IMR-90 (cell line): ENCODE measurements at regions not wholly inside any gene's neighbourhood (a gene's known extent, or its start where the extent isn't known, plus 50 kb on each side); places are given as distances from the start of the nearest gene placed in this dataset.

Source experiments
- ATAC-seq: fragments of 200-7000 bp; cut with Tn5 transposase; 2 replicates; pipeline ENCODE4 v1.9.1; 2020; ENCODE audit warnings: low read depth, mild to moderate bottlenecking, moderate library complexity
- BruUV-seq: library from RNA; stranded (reverse); fragments of 400-500 nt; replicated peaks from 2 replicates; lab custom pipeline; 2021; lab: Mats Ljungman, UMichigan
- CTCF ChIA-PET: fragments of 300-600 bp; formaldehyde crosslinking; extraction: SDS; loops from one replicate; lab custom pipeline; 2021; ENCODE audit warnings: antibody characterized with exemption; lab: Yijun Ruan, JAX
- POLR2A ChIA-PET: fragments of 300-600 bp; sonication (Branson Sonifier 250); formaldehyde crosslinking; loops from one replicate; lab custom pipeline; 2022; ENCODE audit warnings: antibody characterized with exemption; ENCODE audit not compliant: unreplicated experiment; lab: Charles Lee
- DNase-seq: peaks from one replicate; pipeline ENCODE4 v3.0.0; 2013
- H2AFZ ChIP-seq: replicated peaks from 2 replicates; pipeline ENCODE3; 2013; ENCODE audit warnings: low read length, mild to moderate bottlenecking; ENCODE audit not compliant: poor library complexity
- H2AK5ac ChIP-seq: 2 replicates; pipeline ENCODE4 v1.6.1; 2013; ENCODE audit warnings: low read depth, low read length, inconsistent platforms
- H2AK9ac ChIP-seq: replicated peaks from 2 replicates; pipeline ENCODE3; 2013; ENCODE audit warnings: mild to moderate bottlenecking, low read depth, low read length, moderate library complexity; ENCODE audit not compliant: poor library complexity
- H2BK120ac ChIP-seq: 2 replicates; pipeline ENCODE4 v1.6.1; 2013; ENCODE audit warnings: low read depth, low read length, inconsistent platforms
- H2BK15ac ChIP-seq: 3 replicates; pipeline ENCODE4 v1.6.1; 2013; ENCODE audit warnings: low read depth, low read length, inconsistent platforms
- H2BK20ac ChIP-seq: 2 replicates; pipeline ENCODE4 v1.6.1; 2013; ENCODE audit warnings: low read depth, mild to moderate bottlenecking, inconsistent platforms, low read length, moderate library complexity
- H2BK5ac ChIP-seq: 2 replicates; pipeline ENCODE4 v1.6.1; 2013; ENCODE audit warnings: mild to moderate bottlenecking, low read depth, low read length, inconsistent platforms; ENCODE audit not compliant: poor library complexity, severe bottlenecking
- H3K14ac ChIP-seq: replicated peaks from 2 replicates; pipeline ENCODE4 v1.6.1; 2013; ENCODE audit warnings: low read depth, low read length, inconsistent platforms
- H3K18ac ChIP-seq: 2 replicates; pipeline ENCODE4 v1.6.1; 2013; ENCODE audit warnings: low read depth, low read length, control low read depth
- H3K23ac ChIP-seq: 2 replicates; pipeline ENCODE4 v1.6.1; 2013; ENCODE audit warnings: low read depth, low read length, inconsistent platforms
- H3K27ac ChIP-seq: 2 replicates; pipeline ENCODE4 v1.5.1; 2013; ENCODE audit warnings: mild to moderate bottlenecking, control low read depth, low read length; ENCODE audit not compliant: insufficient read depth
- H3K27me3 ChIP-seq: 2 replicates; pipeline ENCODE4 v1.6.1; 2013; ENCODE audit warnings: low read length; ENCODE audit not compliant: control insufficient read depth, insufficient read depth
- H3K36me3 ChIP-seq: 2 replicates; pipeline ENCODE4 v1.6.1; 2013; ENCODE audit warnings: low read length, mixed read lengths; ENCODE audit not compliant: control insufficient read depth, insufficient read depth
- H3K4ac ChIP-seq: 2 replicates; pipeline ENCODE4 v1.6.1; 2013; ENCODE audit warnings: low read depth, low read length, inconsistent platforms
- H3K4me1 ChIP-seq: 2 replicates; pipeline ENCODE4 v1.6.1; 2013; ENCODE audit warnings: low read length, mixed read lengths; ENCODE audit not compliant: control insufficient read depth, insufficient read depth
- H3K4me2 ChIP-seq: 2 replicates; pipeline ENCODE4 v1.6.1; 2013; ENCODE audit warnings: low read depth, mild to moderate bottlenecking, control low read depth, low read length, moderate library complexity
- H3K4me3 ChIP-seq: 2 replicates; pipeline ENCODE4 v1.5.1; 2013; ENCODE audit warnings: low read depth, mild to moderate bottlenecking, control low read depth, low read length, moderate library complexity; ENCODE audit not compliant: insufficient read depth
- H3K56ac ChIP-seq: 2 replicates; pipeline ENCODE4 v1.6.1; 2013; ENCODE audit warnings: low read length, inconsistent platforms; ENCODE audit not compliant: insufficient read depth; ENCODE audit errors: extremely low read depth
- H3K79me1 ChIP-seq, 2 experiments: 2 replicates each; pipeline ENCODE4 v1.6.1; 2013; ENCODE audit warnings: low read length in 2 of 2, inconsistent platforms in 1 of 2, low read depth in 1 of 2
- H3K9ac ChIP-seq: 2 replicates; pipeline ENCODE4 v1.6.1; 2013; ENCODE audit warnings: low read depth, low read length, control low read depth
- H3K9me1 ChIP-seq: 2 replicates; pipeline ENCODE4 v1.6.1; 2013; ENCODE audit warnings: low read length, inconsistent platforms; ENCODE audit not compliant: insufficient read depth
- H3K9me3 ChIP-seq: 2 replicates; pipeline ENCODE4 v1.6.1; 2013; ENCODE audit warnings: low read length; ENCODE audit not compliant: control insufficient read depth, insufficient read depth
- H4K20me1 ChIP-seq: 2 replicates; pipeline ENCODE4 v1.6.1; 2013; ENCODE audit warnings: low read length, inconsistent platforms; ENCODE audit not compliant: insufficient read depth
- H4K5ac ChIP-seq: 2 replicates; pipeline ENCODE4 v1.6.1; 2013; ENCODE audit warnings: mild to moderate bottlenecking, low read depth, low read length, control low read depth
- H4K8ac ChIP-seq, 2 experiments: 2 replicates each; pipeline ENCODE4 v1.6.1; 2013; ENCODE audit warnings: low read depth in 2 of 2, low read length in 2 of 2, control low read depth in 1 of 2, inconsistent platforms in 1 of 2
- H4K91ac ChIP-seq: 2 replicates; pipeline ENCODE4 v1.6.1; 2013; ENCODE audit warnings: low read depth, low read length, inconsistent platforms; ENCODE audit not compliant: insufficient read depth
- CEBPB ChIP-seq: IDR thresholded peaks from 2 replicates; pipeline ENCODE4 v1.6.1; 2012; ENCODE audit warnings: low read depth, low read length, improper control_type of control experiment
- CHD1 ChIP-seq: IDR thresholded peaks from 2 replicates; pipeline ENCODE4 v1.6.1; 2012; ENCODE audit warnings: low read depth, low read length, improper control_type of control experiment
- FOS ChIP-seq: fragments of 150-350 bp; IDR thresholded peaks from 2 replicates; pipeline ENCODE4 v1.6.1; 2016; ENCODE audit warnings: low read depth, low read length
- MAFK ChIP-seq: IDR thresholded peaks from 2 replicates; pipeline ENCODE4 v1.6.1; 2012; ENCODE audit warnings: low read depth, low read length, improper control_type of control experiment
- MAZ ChIP-seq: IDR thresholded peaks from 2 replicates; pipeline ENCODE4 v1.6.1; 2012; ENCODE audit warnings: low read depth, mild to moderate bottlenecking, low read length, improper control_type of control experiment, moderate library complexity, borderline replicate concordance
- POLR2A ChIP-seq: IDR thresholded peaks from 2 replicates; pipeline ENCODE4 v1.6.1; 2012; ENCODE audit warnings: mild to moderate bottlenecking, low read depth, low read length
- RCOR1 ChIP-seq: IDR thresholded peaks from 2 replicates; pipeline ENCODE4 v1.6.1; 2012; ENCODE audit warnings: mild to moderate bottlenecking, low read length, improper control_type of control experiment; ENCODE audit not compliant: insufficient replicate concordance
- WGBS, 2 experiments: methylation state at CpG; one replicate each; pipeline versions ENCODE4 v1.1.5 to v1.1.7; 2013; ENCODE audit warnings: missing lambda C conversion rate in 2 of 2; ENCODE audit not compliant: insufficient read length in 1 of 2; ENCODE audit errors: extremely low coverage in 2 of 2; 5-methylcytosine and 5-hydroxymethylcytosine counted together
- dilution Hi-C: fragments of 300-500 bp; cut with HindIII; formaldehyde crosslinking; loops from one replicate; pipeline ENCODE4 v1.14.3; 2018; ENCODE audit warnings: low sequenced_read_pairs; ENCODE audit not compliant: unreplicated experiment
- in situ Hi-C: fragments of 300-500 bp; cut with MboI; formaldehyde crosslinking; loops from 3 replicates; pipeline ENCODE4 v1.14.3; 2019; ENCODE audit warnings: low sequenced_read_pairs, inconsistent platforms, mixed read lengths
- intact Hi-C: fragments of 100-400 bp; cut with micrococcal nuclease; formaldehyde crosslinking; loops from 2 replicates; pipeline ENCODE4 v1.10.0; 2022
- TF ChIP-seq, protein P1 (sequence below): fragments of 150-350 bp; IDR thresholded peaks from 2 replicates; pipeline ENCODE4 v1.6.1; 2017; ENCODE audit warnings: mild to moderate bottlenecking, antibody characterized with exemption, low read length, low read depth
- TF ChIP-seq, protein P2 (sequence below): fragments of 150-350 bp; IDR thresholded peaks from 2 replicates; pipeline ENCODE4 v1.6.1; 2016; ENCODE audit warnings: low read depth, mild to moderate bottlenecking, low read length, moderate library complexity, borderline replicate concordance

DNA sequence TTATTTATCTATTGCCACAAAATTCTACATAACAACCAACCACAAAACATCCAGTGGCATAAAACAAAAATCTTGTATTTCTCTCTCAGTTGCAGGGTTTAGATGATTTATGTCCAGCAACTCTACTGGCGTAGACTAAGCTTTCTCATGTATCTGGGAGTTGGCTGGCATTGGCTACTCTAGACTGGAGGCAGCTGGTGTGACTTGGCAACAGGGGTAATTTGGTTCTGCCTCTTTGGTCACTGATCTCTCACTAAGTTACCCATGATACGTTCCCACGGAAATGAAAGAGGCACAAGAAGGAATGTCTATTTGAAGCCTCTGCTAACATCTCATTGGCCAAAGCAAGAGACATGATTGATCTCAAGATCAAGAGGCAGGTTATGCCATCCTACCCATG lies 144.0 kb downstream of the HS3ST3B1 start:
- Histone ChIP-seq H3K79me1 (no peaks in the 10 kb centered on the region), H3K4me2 (no peak overlapping the region), H2AK5ac (peak overlapping the region; percentile 30; the same call in 1 of the 2 replicates), H3K9me3 (no peaks in the 10 kb centered on the region), H3K27ac (no peak overlapping the region), H2BK15ac (peak overlapping the region; percentile 60; the same call in 2 of the 3 replicates), H3K14ac (no peak overlapping the region), H2AK9ac (no peak overlapping the region), H4K91ac (no peak overlapping the region), H3K18ac (no peak overlapping the region), H3K23ac (no peak overlapping the region), H3K36me3 (no peaks in the 10 kb centered on the region), H3K9me1 (peaks cover 6% of the 10 kb centered on the region), H2BK120ac (peak overlapping the region; percentile 53), H4K5ac (no peak overlapping the region), H3K4ac (no peak overlapping the region; the same call in 1 of the 2 replicates), H3K4me3 (no peak overlapping the region), H3K27me3 (no peaks in the 10 kb centered on the region), H2BK5ac (no peak overlapping the region), H2AFZ (no peak overlapping the region), H4K20me1 (no peaks in the 10 kb centered on the region), H4K8ac (no peak overlapping the region), H3K56ac (no peak overlapping the region), H2BK20ac (no peak overlapping the region), H3K9ac (no peak overlapping the region), H3K4me1 (peaks cover 9% of the 10 kb centered on the region)
- POLR2A ChIA-PET, result no interaction called here
- dilution Hi-C loops (no loop called here), in situ Hi-C loops (no loop called here), intact Hi-C loops (loop anchor here (10.0 kb wide), 1 partner anchor 480 kb away; no protein-coding TSS in a partner anchor)
- BruUV-seq, result no TSS peak
- no peak for ATAC-seq
- CTCF ChIA-PET, result no interaction called here
- DNase-seq, result no peak
- TF ChIP-seq, protein P1, sequence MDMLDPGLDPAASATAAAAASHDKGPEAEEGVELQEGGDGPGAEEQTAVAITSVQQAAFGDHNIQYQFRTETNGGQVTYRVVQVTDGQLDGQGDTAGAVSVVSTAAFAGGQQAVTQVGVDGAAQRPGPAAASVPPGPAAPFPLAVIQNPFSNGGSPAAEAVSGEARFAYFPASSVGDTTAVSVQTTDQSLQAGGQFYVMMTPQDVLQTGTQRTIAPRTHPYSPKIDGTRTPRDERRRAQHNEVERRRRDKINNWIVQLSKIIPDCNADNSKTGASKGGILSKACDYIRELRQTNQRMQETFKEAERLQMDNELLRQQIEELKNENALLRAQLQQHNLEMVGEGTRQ, result no peak
- TF ChIP-seq MAZ, result no peak
- no peak for TF ChIP-seq CEBPB
- no peak for TF ChIP-seq MAFK
- no peak for TF ChIP-seq FOS
- TF ChIP-seq RCOR1, result no peak
- TF ChIP-seq CHD1, result no peak
- no peak for TF ChIP-seq POLR2A
- TF ChIP-seq, protein P2, sequence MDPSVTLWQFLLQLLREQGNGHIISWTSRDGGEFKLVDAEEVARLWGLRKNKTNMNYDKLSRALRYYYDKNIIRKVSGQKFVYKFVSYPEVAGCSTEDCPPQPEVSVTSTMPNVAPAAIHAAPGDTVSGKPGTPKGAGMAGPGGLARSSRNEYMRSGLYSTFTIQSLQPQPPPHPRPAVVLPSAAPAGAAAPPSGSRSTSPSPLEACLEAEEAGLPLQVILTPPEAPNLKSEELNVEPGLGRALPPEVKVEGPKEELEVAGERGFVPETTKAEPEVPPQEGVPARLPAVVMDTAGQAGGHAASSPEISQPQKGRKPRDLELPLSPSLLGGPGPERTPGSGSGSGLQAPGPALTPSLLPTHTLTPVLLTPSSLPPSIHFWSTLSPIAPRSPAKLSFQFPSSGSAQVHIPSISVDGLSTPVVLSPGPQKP, result no peak
- no CpG with 5 or more reads among the region's 3 CpGs for WGBS, 2 experiments
